Inflammatory macrophage treated with lipopolysaccharide for 4 hours (primary cell): ENCODE measurements at regions not wholly inside any gene's neighbourhood (a gene's known extent, or its start where the extent isn't known, plus 50 kb on each side); places are given as distances from the start of the nearest gene placed in this dataset.
"Not testable (repeated sequence)": the region's sequence is repeated elsewhere in the genome, so short reads cannot be mapped to it uniquely, and the experiment has no call there.

ENCODE experiments used
- DNase-seq: peaks from one replicate; pipeline ENCODE4 v3.0.0-alpha.2; 2020

DNA sequence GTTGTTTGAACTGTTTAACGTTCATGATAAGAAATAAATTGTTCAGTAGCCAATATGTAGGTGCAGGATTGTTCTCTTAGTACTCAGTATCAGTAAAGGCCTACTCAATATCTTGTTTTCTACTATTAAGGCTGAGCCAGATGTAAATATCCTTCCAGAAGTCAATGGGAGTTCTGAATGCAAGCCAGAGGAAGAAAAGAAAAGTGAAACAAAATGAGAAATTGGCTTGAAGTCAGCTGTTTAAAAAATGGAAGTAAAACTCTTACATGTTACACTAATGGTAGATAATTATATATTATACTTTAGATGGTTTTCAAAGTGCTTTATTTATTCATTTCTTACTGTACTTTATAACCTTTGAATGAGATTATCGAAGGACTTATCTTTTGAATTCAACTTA is 1417.9 kb downstream of the ADGRL3 start:
- DNase-seq: peak; percentile 28

DNA sequence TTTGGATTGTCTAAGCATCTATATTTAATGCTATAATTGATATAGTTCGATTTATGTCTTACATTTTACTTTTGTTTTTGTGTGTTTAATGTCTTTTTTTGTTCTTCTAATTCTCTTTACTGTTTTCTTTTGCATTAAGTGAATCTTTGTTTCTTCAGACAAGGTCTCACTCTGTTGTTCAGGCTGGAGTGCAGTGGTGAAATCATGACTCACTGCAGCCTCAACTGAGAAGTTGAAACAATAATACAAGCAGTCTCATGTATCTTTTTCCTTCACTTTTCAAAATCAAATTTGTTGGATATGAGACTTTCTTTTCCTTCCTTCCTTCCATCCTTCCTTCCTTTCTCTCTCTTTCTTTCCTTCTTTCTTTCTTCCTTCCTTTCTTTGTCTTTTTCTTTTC is 1401.6 kb downstream of the ADGRL3 start:
- DNase-seq: no peak

DNA sequence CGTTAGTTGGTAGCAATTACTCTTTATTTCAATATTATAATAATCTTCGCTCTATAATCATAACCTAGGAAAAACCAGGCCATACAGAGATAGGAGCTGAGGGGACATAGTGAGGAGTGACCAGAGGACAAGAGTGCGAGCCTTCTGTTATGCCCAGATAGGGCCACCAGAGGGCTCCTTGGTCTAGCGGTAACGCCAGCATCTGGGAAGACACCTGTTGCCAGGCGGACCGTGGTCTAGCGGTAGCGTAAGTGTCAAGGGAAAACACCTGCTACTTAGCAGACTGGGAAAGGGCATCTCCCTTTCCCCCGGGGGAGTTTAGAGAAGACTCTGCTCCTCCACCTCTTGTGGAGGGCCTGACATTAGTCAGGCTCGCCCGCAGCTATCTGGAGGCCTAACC is 1395.1 kb downstream of the ADGRL3 start:
- DNase-seq: not testable (repeated sequence)

DNA sequence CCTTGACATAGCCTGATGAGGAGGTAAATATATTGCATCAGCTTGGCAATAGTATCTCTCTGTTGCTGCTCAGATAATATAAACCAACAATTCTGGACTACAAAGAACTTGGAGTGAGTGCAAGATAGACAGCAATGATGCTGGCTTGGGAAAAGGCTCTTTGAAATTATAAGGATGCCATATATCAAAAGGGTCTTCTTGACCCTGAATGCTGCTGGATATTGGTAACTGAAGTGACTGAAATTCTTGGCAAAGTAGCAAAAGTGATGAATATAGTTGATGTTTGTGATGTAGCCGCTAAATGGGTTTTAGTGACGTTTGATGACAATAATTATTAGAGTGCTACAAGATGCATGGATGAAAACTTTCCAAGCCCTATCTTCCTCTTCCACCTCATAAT is 1391.6 kb downstream of the ADGRL3 start:
- no peak for DNase-seq

DNA sequence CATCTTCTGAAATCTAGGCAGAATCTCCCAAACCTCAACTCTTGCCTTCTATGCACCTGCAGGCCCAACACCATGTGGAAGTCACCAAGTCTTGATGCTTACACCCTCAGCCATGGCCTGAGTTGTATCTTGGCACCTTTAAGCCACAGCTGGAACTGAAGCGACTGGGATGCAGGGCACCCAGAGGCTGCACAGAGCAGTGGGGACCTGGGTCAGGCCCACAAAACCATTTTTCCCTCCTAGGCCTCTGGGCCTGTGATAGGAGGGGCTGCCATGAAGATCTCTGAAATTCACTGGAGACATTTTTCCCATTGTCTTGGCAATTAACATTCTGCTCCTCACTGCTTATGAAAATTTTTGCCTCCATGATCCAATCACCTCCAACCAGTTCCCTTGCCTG is 1388.5 kb downstream of the ADGRL3 start:
- no peak for DNase-seq

DNA sequence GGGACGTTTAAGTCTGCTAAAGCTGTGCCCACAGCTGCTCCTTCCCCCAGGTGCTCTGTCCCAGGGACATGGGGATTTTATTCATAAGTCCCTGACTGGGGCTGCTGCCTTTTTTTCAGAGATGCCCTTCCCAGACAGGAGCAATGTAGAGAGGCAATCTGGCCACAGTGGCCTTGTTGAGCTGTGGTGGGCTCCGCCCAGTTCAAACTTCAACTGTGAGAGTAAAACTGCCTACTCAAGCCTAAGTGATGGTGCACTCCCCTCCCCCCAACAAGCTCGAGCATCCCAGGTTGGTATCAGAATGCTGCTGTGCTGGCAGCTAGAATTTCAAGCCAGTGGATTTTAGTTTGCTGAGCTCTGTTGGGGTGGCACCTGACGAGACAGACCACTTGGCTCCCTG is 1371.4 kb downstream of the ADGRL3 start:
- DNase-seq: no peak

DNA sequence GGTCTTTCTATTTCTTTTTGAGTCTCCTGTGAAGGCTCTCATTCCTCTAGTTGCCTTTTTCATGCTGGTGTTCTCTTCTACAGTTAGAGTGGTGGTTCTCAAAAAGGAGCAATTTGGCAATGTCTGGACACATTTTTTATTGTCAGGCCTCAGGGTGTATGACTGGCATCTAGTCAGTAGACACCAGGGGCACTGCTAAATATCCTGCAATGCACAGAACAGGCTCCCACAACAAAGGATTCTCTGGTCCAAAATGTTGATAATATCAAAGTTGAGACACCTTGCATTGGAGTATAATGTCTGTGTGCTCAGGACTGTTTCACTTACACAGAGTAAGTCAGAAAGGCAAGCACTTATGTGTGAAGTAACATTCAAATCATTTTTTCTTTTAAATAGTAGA is 1360.7 kb downstream of the ADGRL3 start:
- no peak for DNase-seq

DNA sequence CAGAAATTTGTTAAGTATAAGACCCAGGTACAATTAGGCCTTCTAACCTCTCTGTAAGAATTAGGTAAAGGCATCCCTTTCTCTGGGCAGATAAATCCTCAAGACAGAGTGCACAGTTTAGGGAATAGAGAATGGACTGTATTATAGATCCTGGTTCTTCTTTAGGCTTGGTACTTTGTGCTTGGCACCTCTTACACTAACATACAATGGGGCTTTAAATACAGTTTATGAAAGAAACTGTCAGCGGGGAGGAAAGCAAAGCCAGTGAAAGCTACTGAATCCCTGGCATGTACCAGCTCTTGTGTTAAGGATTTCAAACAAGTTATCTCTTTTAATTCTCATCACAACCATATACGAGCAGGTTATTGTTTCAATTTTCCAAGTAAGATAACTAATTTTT is 1350.0 kb downstream of the ADGRL3 start:
- no peak for DNase-seq

DNA sequence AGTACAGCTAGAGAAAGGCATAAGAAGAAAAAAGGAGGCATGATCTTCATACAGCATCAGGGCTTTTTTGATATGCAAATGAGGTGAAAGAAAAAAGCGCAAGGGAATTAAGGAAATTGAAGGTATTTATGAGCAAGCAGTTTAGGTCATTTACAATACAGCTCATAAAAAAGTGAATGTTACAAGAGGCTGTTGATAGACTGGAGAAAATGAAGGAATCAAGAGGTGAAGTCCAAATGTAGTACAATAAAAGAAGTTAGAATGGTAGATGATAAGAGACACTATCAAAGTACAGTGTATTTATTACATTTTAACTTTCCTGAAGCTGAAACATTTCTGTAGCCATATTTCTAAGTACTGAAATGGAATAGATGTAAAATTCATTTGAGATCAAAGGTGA is 1349.5 kb downstream of the ADGRL3 start:
- DNase-seq: no peak

DNA sequence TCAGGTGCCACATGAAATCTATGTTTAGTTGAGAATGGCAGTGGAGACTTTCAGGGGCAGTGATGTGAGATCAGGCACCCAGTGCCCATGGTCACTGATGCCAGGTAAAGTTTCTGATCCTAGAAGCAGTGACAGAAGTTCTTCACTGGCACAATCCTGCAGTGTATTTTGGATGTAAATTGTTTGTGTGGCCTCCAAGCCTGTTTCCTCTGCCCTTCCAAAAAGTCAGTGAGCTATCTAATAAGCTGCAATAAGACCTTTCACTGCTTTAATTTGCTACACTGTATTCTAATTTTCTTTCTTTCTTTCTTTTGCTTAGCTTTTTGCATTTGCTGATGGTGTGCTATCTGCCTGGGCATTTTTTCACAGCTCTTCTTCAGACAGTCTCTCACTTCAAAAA is 1348.6 kb downstream of the ADGRL3 start:
- DNase-seq: no peak

DNA sequence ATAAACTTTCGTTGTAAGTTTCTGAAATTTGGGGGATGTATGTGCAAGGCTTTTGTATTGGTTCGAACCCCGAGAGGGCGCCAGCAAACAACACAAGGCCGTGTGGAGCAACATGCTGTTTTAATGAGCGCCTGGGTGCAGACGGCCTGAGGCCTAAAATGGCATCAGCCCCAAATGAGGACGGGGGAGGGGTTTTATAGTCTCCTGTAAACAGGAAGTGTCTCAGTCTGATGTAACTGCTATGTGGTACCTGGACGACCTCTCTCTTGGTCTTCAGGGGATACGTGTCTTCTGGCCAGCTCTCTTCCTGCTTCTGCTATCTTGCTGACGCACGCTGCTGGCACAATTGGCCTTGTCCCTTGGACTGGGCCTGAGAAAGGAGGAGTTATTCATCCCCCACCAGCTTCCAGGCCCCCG is 1348.0 kb downstream of the ADGRL3 start:
- DNase-seq: no peak

DNA sequence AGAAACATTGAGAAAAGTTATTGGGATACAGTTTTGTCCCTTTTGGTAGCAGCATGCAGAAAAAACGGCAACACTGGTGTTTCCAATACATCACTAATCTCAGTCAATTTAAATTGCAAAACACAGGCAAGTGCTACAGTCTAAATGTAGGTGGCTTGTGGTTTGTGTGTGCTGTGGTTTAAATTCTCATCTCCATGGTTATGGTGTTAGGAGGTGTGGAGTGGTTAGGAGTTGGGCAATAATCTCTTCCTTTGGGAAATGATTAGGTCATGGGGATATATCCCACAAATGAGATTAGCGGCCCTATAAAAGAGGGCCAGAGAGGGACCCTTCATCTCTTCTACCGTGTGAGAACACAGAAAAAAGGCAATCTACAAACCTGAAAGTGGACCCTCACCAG is 1344.3 kb downstream of the ADGRL3 start:
- no peak for DNase-seq

DNA sequence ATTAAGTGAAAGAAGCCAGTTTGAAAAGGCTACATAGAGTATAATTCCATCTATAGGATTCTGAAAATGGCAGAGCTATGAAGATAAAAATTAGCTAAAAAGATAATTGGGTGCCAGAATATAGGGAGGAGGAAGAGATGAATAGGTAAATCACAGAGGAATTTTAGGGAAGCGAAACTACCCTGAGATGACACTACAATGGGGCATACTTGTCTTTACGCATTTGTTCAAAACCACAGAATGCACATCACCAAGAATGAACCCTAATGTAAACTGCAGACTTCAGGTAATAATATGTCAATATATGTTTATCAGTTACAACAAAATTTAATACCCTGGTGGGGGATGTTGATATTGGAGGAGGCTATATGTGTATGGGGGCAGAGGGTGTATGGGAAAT is 1342.9 kb downstream of the ADGRL3 start:
- DNase-seq: no peak

DNA sequence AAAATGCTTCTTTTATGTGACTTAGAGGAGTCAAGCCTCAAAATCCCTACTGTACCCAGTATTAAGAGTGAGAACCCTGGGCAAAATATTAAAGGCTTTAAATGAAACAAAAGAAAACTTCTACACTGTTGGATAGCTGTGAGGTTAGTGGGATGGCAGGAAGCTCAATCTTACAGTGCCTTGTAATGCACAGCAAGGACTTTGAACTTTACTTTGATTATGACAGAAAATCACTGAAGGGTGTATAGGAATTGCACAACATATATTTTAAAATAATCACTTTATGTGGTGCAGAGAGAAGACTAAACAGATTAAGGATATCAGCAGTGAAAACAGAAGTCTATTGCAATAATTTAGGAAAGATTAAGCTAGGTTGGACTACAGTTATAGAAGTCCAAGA is 1333.4 kb downstream of the ADGRL3 start:
- DNase-seq: no peak

DNA sequence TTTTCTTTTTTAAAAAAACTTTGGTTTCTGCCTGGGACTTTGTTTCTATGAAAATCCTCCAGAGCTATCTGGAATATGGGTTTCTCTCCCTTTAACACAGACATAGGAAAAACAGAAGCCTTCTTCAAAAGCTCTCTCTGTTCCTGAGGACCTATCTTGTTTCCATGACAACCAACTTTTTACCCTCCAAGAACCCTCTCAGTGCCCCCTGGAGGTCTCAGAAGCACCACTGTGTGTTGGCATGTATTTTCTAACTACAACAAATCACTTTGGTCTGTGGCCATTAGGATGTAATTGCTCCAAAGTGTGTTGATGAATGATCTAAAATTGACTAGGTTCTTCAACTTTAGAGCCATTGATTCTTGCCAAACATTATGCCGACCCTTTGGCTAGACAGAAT is 1331.6 kb downstream of the ADGRL3 start:
- DNase-seq: no peak

DNA sequence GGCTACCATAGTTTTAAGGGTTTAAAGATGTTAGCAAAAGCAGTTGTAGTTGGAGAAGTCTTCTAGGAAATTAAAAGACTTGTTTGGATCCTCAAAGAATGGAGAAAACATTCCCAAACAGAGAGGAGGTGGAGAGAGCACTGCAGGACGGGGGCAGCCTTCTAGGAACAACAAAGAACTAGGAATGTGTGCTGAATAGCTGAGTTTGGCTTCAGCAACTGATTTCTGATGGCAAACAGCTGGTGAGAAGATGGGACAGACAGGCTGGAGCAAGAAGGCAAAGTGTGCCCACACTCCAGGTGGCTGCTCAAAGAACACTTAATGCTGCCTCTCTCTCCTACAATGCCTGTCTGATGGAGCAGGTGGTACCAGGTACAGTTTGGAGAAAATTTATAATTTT is 1331.1 kb downstream of the ADGRL3 start:
- DNase-seq: no peak

DNA sequence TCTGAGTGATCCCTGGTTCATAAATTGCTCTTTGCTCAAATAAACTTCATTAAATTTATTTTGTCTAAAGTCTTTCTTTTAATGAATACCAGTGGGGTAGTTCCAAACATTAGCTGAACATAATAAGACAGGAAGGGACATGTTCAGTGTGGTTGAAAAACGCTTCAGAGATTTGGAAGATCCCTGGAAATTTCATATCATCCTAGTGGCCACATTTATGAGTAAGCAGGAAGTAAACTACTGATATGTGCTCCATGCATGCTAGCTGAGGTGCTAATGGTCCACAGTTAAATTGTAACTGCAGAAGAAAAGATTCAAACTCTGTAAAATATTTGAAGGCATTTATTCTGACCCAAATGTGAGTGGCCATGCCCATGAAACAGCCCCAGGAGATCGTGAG is 1328.7 kb downstream of the ADGRL3 start:
- no peak for DNase-seq

DNA sequence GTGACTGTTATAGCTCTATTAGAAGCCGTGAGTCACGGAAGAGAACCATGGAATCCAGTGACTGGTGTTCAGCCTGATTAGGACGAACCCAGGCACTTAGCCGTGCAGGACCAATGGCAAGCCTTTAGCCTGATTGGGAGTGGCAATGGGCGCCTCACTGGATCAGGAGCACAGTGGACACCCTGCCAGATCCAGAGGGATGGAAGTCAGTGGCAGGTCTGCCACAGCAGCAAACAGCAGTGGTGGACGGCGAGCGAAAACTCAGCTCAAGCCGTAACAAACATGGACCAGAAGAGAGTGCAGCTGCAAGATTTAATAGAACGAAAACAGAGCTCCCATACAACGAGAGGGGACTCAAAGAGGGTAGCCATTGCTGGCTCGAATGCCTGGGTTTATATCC is 1326.5 kb downstream of the ADGRL3 start:
- no peak for DNase-seq

DNA sequence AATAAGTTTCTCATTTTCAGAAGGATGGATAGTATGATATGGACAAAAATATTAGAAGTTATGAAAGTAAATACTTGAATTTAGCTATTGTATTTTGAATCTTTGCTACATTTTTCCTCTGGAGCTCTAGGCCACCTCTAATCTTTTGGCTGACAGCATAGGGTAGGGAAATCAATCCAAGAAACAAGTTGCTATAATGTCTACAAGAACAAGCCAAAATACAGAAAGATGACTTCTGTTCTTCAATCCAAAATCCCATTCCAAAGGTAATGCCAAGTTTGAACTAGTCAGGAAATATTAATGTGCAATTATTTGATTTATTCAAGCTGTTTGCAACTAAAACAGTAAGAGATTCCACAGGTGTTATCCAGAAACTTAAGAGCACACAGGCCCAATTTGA is 1323.1 kb downstream of the ADGRL3 start:
- DNase-seq: no peak

DNA sequence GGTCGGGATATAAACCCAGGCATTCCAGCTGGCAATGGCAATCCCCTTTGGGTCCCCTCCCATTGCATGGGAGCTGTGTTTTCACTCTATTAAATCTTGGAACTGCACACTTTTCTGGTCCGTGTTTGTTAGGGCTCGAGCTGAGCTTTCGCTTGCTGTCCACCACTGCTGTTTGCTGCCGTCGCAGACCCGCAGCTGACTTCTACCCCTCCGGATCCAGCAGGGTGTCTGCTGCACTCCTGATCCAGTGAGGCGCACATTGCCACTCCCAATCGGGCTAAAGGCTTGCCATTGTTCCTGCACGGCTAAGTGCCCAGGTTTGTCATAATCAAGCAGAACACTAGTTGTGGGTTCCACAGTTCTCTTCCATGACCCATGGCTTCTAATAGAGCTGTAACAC is 1322.1 kb downstream of the ADGRL3 start:
- DNase-seq: no peak

DNA sequence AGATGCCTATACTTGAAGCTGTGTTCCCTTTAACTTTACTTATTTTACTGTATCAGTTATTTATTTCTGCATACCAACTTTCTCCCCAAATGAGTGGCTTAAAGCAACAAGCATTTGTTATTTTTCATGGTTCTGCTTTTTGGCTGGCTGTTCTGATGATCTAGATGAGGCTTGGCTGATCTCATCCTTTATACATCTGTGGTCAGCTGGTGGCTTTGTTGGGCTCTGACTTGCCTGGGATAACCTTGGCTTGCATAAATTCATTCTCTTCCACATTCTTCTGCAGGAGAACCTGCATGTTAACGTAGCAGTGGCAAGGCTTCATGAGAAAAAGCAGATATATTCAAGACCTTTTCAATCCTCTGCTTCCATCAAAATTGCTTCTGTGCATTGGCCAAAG is 1317.6 kb downstream of the ADGRL3 start:
- DNase-seq: peak; percentile 67

DNA sequence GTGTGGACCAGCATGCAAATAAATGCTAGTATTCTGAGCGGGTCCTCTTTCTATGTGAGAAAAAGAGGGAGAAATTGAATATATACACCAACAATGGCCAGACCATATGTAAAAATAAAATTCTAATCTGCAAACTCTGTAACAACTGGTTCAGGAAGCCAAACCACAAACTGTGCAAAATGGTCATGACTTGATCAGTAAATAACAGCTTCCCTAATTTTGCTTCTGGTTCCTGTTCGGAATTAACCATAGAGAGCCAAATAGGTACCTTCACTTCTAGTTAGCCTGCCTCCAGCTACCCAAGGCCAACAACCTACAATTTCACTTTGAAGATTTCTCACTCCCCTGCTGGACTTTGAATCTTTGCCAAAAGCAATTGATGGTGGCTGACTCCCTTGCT is 1313.2 kb downstream of the ADGRL3 start:
- DNase-seq: peak; percentile 27

DNA sequence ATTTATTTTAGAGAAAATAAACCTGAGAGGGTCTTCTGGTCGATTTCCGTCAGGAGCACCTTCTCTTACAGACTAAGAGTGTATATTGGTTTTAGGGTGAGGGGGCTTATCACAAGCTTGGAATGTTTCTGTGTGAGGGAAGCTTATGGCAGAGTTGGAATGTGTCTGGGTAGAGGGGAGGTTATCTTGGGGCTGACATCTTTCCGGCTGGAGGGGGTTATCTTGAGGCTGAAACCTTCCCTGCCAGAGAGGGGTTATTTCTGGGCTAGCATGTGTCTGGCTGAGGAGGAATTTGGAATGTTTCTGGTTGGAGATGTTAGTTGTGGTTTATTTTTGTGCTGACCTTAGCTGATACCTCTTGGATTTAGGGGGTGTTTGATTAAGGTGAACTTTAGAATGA is 1312.1 kb downstream of the ADGRL3 start:
- no peak for DNase-seq

DNA sequence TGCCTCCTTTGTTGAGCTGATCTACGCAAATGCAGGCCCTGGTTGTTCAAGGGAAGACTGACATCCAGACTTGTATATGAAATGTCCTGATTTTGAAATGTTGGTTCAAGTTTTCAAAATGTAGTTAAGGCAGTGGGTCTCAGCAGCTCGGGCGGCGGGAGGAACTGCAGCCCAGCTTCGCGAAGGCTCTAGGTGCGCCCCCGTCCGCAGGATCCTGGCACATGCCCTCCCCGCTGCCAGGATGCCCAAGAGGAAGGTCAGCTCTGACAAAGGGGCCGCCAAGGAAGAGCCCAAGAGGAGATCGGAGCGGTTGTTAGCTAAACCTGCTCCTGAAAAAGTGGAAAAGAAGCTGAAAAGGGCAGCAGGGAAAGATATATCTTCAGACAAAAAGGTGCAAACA is 1310.1 kb downstream of the ADGRL3 start:
- no peak for DNase-seq

DNA sequence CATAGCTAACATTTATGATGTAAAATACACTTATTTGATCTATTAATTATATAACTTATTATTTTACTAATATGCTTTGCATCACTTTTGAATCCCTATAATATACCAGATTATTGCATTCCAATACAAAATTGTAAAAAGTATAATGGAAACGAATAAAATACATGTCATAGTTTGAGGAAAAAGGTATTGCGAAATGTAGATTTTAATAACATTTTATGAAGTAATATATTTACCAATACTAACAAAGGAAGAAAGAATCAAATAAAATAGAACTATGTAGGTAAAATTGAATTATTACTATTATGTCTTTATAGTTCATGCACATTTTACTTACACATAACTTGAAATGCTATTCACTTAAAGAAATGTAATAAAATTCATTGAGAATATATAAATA is 1300.2 kb downstream of the ADGRL3 start:
- no peak for DNase-seq

DNA sequence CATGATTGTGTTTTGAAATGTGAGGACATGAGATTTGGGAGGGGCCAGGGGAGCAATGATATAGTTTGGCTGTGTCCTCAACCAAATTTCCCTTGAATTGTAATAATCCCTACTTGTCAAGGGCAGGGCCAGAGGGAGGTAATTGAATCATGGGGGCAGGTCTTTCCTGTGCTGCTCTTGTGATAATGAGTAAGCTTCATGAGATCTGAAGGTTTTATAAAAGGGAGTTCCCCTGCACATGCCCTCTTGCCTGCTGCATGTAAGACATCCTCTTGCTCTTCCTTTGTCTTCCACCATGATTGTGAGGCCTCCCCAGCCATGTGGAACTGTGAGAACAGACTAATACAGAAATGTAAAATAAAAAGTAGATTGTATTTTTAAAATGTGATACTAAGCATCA is 1294.9 kb downstream of the ADGRL3 start:
- peak; percentile 40 for DNase-seq
